ENCODE measurements at regions not wholly inside any gene's neighbourhood (a gene's known extent, or its start where the extent isn't known, plus 50 kb on each side); places are given as distances from the start of the nearest gene placed in this dataset.

DNA sequence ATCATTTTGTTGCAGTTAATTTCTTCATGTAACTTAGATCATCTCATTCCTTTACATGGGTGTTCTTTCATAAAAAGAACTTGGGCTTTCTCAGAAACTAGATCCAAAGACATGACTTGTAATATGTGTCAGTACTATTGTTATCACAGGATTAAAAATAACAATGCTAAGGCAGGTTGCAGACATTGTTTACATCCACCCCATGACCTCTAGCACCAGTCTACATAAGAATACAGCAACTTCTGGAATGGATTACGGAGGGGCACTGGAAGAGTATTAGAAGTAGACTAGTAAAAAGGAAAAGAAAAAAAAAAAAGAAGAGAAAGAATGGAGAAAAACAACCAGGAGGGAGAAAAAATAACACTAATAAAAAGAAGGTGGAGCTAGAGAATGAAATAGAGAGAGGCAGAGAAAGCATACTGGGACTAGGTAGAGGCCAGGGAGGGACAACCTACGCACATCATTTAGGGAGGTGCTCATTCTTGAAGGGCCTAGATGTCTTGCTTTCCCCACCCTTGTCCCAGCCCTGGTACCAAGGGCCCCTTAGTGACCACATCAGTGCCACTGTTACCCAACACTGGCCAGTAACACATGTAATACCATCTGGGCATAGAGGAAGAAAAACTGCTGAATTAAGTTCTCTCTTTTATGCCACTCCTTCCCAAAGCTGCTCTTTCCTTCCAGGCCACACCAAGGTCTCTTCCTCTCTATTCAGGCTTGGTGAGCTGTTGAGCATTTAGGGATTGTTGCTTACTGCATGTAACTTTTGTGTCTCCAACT lies 70.6 kb upstream of the KLF7 start:
- no peak for DNase-seq

- DNase-seq = peak in 1 of 5 donors; percentile 48
Observed at GRCh38 chr2:207238831-207239701, 73.3 kb upstream of the KLF7 start.

GRCh38 chr2:207239754-207240494 lies 74.2 kb upstream of the KLF7 start:
- peak in 1 of 5 donors; percentile 67 for DNase-seq

DNA sequence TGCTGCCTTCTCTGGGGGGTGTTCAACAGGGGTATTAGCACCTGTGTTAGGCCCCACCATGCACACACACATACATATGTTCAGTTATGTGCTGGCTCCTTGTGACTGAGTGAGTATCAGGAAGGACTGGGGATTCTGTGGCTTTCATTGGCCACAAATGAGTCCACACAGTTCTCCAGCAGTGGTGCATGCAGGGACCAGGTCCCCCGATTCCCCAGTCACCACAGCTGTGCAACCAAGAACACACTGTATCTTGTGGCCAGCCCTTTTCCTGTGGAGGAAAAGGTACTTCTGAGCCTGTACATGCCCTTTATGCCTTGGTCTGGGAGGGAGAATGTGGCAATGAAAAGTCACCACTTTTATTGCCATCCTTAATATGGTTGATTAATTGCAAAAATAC lies 74.9 kb upstream of the KLF7 start:
- DNase-seq = peak in 1 of 5 donors; percentile 62

- DNase-seq = peak in 1 of 5 donors; percentile 81
Observed at GRCh38 chr2:207241198-207241597, 75.5 kb upstream of the KLF7 start.

GRCh38 chr2:207243601-207244000 lies 77.9 kb upstream of the KLF7 start:
- DNase-seq = no peak

GRCh38 chr2:207244971-207245925 lies 79.5 kb upstream of the KLF7 start:
- DNase-seq = no peak

GRCh38 chr2:207248702-207249377 lies 83.1 kb upstream of the KLF7 start:
- DNase-seq = no peak

GRCh38 chr2:207251022-207251421 lies 85.3 kb upstream of the KLF7 start:
- DNase-seq = no peak

DNA sequence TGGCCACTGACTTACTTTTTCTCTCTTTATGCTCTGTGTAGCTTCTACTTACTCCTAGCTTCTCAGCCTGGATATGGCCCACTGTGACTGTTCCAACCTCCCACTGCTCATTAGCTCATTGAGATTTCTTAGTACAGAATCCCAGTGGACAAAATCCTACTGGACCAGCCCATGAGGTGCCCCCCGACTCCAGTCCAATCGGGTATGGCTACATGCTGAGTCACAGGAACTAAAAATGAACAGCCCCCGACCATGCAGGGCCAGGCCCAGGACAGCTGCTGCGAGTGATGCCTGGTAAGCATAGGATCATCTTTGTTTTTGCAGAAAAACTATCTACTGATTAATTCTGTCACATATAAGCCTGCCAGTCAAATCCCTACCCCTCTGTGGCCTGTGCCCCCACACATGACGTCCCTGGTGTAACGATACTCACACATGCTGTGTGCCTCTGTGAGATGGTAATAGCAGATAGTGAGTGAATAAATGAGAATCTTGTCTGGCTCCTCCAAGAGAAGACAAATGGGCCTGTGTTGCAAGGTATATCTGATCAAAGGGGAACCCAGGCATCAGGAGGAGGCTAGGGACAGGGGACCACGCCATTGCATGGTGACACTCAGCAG lies 85.9 kb upstream of the KLF7 start:
- DNase-seq = no peak

DNA sequence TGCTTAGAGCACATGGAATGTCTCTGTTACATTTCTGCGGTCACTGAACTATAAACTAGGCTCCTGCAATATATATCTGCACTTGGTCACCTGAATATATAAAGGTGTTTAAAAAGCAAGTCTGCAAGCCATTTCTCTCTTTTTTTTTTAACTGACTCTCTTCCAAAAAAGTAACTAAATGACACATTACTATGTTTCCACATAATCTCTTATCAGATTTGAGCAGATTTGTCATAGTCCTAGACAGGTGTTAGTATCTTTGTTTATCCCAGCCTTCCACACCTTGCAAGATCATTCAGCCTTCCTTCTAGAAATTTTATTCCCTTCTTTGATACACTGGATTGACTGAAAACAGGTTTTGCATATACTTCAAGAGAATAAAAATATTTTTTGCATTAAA lies 86.7 kb upstream of the KLF7 start:
- DNase-seq = no peak

DNA sequence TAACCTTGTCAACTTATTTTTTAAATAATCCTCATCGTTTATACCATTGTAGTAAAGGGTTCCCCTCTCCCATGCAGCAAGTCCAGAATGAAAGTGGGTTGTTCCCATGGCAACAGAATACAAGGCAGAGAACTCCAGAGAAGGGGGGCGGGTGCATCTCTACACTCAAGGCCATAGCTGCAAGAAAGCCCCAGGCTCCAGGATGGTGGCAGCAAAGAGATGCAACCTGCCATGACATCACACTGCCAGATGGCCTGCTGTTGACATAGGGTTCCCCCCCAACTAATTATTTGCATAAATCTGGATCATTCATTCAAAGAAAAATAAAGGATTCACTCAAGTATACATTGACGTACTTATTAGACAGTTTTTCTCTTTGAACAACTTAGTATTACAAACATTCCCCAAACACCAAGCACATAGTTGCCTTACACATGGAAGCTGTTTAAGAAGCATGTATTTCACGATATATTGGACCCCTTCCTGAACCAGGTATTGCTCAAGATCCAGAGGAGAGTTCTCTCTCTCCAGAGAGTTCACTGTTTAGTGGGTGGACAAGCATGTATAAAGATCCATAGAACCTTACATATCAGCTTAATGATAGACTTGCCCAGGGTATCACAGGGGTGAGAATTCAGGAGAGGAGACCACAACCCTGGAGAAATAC lies 87.4 kb upstream of the KLF7 start:
- no peak for DNase-seq

DNA sequence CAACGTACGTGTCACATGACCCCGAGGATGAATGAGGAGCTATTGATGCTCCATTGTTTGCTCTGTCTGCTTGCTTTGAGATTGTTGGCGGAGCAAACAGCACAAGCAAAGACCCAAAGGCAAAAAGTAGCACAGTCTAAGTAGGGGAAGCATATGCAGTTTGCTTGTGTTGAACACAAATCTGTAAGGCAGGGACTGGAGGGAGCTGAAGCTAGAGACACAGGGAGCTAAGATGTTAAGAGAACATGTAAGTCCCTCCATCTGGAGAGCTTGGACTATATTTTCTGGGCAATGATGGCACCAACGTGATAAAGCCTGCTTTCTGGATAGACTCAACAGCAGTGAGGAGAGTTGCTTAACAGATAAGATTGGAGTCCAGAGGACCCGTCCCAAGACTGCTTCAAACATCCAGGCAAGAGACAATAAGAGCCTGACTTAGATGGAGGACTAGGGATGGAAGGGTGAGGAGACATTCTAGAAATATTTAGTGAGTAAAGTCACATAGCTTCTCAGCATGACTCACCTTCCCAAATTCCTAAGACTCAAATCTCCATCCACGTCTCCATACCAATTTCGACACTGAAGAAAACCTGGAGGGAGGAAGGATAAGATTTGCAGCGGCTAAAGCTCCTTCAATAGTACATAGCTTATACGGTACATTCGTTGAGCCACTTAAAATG lies 88.1 kb upstream of the KLF7 start:
- no peak for DNase-seq

GRCh38 chr2:207254591-207255464 lies 89.1 kb upstream of the KLF7 start:
- no peak for DNase-seq

DNA sequence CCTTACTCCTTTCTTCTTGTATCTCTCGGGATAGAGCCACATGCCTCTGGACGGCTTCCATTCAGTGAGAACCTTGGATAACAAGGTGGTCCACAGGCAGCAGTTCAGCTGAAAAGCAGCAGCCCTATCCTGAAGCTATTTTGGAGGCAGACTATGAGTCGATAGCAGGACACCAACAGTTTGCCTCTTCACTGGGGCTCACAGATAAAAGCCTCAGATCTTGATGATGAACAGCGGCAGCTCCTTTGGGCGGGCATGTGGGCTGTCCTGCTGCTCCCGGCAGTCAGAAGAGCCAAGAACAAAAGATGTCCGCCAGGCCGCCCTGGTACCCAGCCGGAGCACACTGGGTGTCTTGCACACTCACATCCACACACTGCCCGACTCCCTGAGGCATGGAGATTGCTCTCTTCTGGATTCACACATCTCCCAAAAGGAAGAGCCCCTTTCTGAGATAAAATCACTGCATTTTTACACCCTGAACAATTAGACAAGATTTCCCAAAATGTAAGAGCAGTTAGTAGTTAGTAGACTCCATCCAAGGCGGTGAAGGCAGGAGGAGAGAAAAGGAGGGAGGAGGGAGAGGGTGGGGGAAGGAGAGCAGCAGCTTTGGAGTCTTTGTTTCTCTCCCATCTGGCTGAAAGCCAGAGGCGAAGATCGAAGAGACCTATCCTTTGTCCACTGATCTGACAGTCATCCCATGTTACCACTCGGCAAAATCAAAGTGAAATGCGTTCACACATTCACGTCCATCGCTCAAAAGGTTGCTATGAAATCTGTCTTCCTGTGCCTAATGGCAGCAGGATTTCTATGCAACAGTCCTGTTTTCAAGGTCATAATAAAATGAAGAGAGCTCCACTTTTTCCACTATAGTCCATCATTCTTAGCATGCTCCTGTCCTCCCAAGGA lies 90.1 kb upstream of the KLF7 start:
- DNase-seq = no peak

DNA sequence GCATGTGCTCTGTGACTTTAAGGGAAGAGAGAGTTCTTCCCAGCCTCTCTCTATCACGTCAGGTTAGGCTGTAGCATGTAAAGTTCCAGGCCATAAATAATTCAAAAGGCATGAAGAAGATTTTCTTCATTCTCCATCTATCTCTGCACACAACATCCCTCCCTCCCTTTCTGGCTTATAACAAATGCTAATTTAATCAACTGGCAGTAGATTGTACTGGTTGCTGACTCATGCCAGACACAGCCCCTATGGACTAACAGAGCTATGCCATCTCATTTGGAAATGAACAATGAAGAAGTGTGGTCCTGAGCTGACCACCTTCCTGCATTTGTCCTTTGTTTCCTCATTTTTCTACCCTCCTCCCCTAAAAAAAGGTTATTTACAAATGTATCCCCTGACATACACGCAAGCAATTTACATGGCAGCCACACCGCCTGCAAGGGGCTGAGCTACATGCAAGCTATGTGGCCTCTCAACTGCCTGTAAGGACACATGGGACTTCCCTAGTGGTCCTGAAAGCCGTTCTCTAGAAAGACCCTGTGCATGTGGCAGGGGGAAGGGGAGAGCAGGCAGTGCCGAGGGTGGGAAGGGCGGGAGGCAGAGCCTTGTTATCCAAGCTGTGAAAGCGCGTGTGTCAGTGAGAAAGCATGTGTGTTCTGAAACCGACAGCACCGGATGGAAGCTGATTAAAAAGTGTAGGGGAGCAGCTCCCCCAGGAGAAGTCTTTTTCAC lies 90.9 kb upstream of the KLF7 start:
- no peak for DNase-seq
